A673 (cell line): ENCODE measurements at regions not wholly inside any gene's neighbourhood (a gene's known extent, or its start where the extent isn't known, plus 50 kb on each side); places are given as distances from the start of the nearest gene placed in this dataset.

Experiments used
- EZH2 ChIP-seq: fragments of 200-600 bp; sonication (generic); IDR thresholded peaks from 2 replicates; pipeline ENCODE4 v1.6.1; 2017; ENCODE audit warnings: borderline replicate concordance, low read depth, mild to moderate bottlenecking, mixed read lengths, antibody characterized with exemption, low read length; ENCODE audit not compliant: poor library complexity, severe bottlenecking
- TF ChIP-seq, protein P1 (sequence below): fragments of 300-800, 200-600 bp; sonication (generic); conservative IDR thresholded peaks from 2 replicates; pipeline ENCODE4 v1.5.1; 2017; ENCODE audit warnings: low read depth, mild to moderate bottlenecking, antibody characterized with exemption, low read length, moderate library complexity, mixed read lengths

GRCh38 chr6:25017486-25017885, 81.7 kb upstream of the RIPOR2 start:
- TF ChIP-seq, protein P1, sequence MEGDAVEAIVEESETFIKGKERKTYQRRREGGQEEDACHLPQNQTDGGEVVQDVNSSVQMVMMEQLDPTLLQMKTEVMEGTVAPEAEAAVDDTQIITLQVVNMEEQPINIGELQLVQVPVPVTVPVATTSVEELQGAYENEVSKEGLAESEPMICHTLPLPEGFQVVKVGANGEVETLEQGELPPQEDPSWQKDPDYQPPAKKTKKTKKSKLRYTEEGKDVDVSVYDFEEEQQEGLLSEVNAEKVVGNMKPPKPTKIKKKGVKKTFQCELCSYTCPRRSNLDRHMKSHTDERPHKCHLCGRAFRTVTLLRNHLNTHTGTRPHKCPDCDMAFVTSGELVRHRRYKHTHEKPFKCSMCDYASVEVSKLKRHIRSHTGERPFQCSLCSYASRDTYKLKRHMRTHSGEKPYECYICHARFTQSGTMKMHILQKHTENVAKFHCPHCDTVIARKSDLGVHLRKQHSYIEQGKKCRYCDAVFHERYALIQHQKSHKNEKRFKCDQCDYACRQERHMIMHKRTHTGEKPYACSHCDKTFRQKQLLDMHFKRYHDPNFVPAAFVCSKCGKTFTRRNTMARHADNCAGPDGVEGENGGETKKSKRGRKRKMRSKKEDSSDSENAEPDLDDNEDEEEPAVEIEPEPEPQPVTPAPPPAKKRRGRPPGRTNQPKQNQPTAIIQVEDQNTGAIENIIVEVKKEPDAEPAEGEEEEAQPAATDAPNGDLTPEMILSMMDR: no peak
- TF ChIP-seq EZH2: no peak
